Sigmoid colon (tissue), 4 donors: ENCODE measurements at regions not wholly inside any gene's neighbourhood (a gene's known extent, or its start where the extent isn't known, plus 50 kb on each side); places are given as distances from the start of the nearest gene placed in this dataset.

Experiments
- CTCF ChIP-seq, 4 experiments: fragments of 450-650 bp in 3 of 4; fragments of 200-600 bp in 1 of 4; IDR thresholded peaks; one replicate each; pipeline ENCODE4 v1.5.1; 2016 to 2019; ENCODE audit warnings: antibody characterized with exemption in 4 of 4, mild to moderate bottlenecking in 3 of 4, moderate library complexity in 2 of 4
- POLR2A ChIP-seq, 2 donors: fragments of 450-650 bp; IDR thresholded peaks; one replicate each; pipeline ENCODE4 v1.6.1; 2016; ENCODE audit warnings: antibody characterized with exemption in 2 of 2, mild to moderate bottlenecking in 2 of 2, moderate library complexity in 2 of 2
- POLR2AphosphoS5 ChIP-seq, 4 donors: sonication (generic); formaldehyde crosslinking; IDR thresholded peaks; one replicate each; pipeline ENCODE4 v1.6.1; 2017; ENCODE audit warnings: antibody characterized with exemption in 4 of 4

GRCh38 chr9:25010027-25010662, 464.4 kb upstream of the IZUMO3 start:
- TF ChIP-seq CTCF (IDR thresholded peaks at IDR 0.05) (no peak), POLR2A (IDR thresholded peaks at IDR 0.05) (no peak), POLR2AphosphoS5 (IDR thresholded peaks at IDR 0.05) (no peak)
